ENCODE measurements at regions not wholly inside any gene's neighbourhood (a gene's known extent, or its start where the extent isn't known, plus 50 kb on each side); places are given as distances from the start of the nearest gene placed in this dataset.

- TF ChIP-seq CTCF (conservative IDR thresholded peaks at IDR 0.05; ENCODE audit: low read depth, low read length): no peak
- no peak for DNase-seq (ENCODE audit: low read depth)
- H3K4me3 ChIP-seq (ENCODE audit: low read length): no peak overlapping the region
These were observed 1043.2 kb downstream of the EFNB2 start for GRCh38 chr13:105492216-105492615.

- H3K4me3 ChIP-seq (ENCODE audit: low read length): no peak overlapping the region
- TF ChIP-seq CTCF (conservative IDR thresholded peaks at IDR 0.05; ENCODE audit: low read depth, low read length): no peak
- no peak for DNase-seq (ENCODE audit: low read depth)
These were observed 1044.1 kb downstream of the EFNB2 start for GRCh38 chr13:105491345-105491744.

GRCh38 chr13:105485081-105485480 lies 1050.4 kb downstream of the EFNB2 start:
- no peak for DNase-seq (ENCODE audit: low read depth)
- no peak for TF ChIP-seq CTCF (conservative IDR thresholded peaks at IDR 0.05; ENCODE audit: low read depth, low read length)
- H3K4me3 ChIP-seq (ENCODE audit: low read length): no peak overlapping the region

GRCh38 chr13:105474983-105475610 lies 1060.4 kb downstream of the EFNB2 start:
- TF ChIP-seq CTCF (conservative IDR thresholded peaks at IDR 0.05; ENCODE audit: low read depth, low read length): no peak
- no peak for DNase-seq (ENCODE audit: low read depth)
- H3K4me3 ChIP-seq (ENCODE audit: low read length): no peak overlapping the region

DNA sequence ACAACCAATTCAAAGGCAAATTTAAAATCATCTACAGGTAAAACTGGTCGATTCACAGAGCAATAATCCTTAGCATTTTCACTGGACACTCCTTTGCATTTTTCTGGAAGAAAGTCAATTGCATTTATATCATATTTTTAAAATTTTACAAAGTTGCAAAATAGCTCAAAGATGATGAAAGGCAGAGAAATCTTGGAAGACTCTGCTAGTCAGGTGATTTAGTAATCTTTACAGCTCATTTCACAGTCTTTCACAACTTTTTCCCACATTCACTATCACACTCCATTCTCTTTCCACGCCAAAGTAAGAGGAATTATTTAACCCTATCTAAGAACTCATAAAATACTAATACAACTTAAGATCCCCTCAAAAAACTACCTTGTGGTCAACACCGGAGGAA lies 1063.8 kb downstream of the EFNB2 start:
- TF ChIP-seq CTCF (conservative IDR thresholded peaks at IDR 0.05; ENCODE audit: low read depth, low read length): no peak
- H3K4me3 ChIP-seq (ENCODE audit: low read length): no peak overlapping the region
- peak; percentile 14 for DNase-seq (ENCODE audit: low read depth)

DNA sequence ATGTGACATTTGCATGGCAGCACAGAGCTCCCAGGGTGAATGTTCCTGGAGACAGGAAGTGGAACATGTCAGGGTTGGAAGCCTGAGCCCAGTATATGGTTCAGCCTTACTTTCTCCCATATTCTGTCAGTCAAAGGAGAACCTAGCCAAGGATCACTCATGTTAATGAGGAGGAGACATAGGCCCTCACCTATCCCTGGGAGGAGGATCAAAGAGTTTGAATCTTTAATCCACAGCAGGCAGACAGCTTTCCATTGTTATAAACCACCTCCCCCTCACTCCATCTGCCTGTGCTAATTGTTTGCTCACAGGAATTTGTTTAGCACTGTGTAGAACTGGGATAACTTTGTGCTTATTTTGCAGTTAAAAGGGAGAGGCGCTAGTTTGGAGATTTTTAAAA lies 1069.1 kb downstream of the EFNB2 start:
- DNase-seq (ENCODE audit: low read depth): no peak
- no peak for TF ChIP-seq CTCF (conservative IDR thresholded peaks at IDR 0.05; ENCODE audit: low read depth, low read length)
- H3K4me3 ChIP-seq (ENCODE audit: low read length): no peak overlapping the region

DNA sequence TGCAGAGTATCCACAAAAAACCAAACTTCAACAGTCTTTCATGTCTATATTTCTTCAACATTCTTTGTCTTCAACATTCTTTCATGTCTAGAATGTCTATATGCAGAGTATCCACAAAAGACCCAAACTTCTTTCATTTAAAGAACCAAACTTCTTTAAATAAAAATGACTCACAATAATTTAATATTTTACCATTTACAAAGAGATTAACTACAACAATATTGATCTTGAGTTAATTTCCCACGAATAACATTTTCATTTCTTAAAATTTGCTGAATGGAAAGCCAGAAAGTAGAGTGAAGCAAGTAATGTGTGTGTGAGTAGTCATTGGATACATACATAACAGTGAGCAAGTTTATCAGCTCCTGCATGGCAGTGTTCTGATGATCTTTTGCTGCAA lies 1069.7 kb downstream of the EFNB2 start, which contains the start of gene DAOA:
TSS of gene DAOA (plus strand) at position 301 of the 400 bp plus-strand sequence.
- DNase-seq (ENCODE audit: low read depth): no peak
- TF ChIP-seq CTCF (conservative IDR thresholded peaks at IDR 0.05; ENCODE audit: low read depth, low read length): no peak
- no peak within 1 kb of the TSS for H3K4me3 ChIP-seq (ENCODE audit: low read length)

Measured in retinal pigment epithelial cell (primary cell).